NCI-H1930 (cell line): ENCODE measurements at regions not wholly inside any gene's neighbourhood (a gene's known extent, or its start where the extent isn't known, plus 50 kb on each side); places are given as distances from the start of the nearest gene placed in this dataset.
"Not testable (repeated sequence)": the region's sequence is repeated elsewhere in the genome, so short reads cannot be mapped to it uniquely, and the experiment has no call there.

Experiments used
- DNase-seq, 2 experiments: peaks; one replicate each; lab custom pipeline; 2025; lab: John Stamatoyannopoulos, UW

GRCh38 chr20:55685425-55685824, 319.9 kb downstream of the CBLN4 start:
- DNase-seq: no peak

- no peak for DNase-seq
These were observed 320.7 kb downstream of the CBLN4 start for GRCh38 chr20:55684578-55684977.

GRCh38 chr20:55678970-55679667, 326.2 kb downstream of the CBLN4 start:
- DNase-seq: no peak

GRCh38 chr20:55678126-55678525, 327.2 kb downstream of the CBLN4 start:
- DNase-seq: peak in 1 of 2 experiments; percentile 26

GRCh38 chr20:55677011-55677410, 328.3 kb downstream of the CBLN4 start:
- no peak for DNase-seq

- no peak for DNase-seq
These were observed 329.2 kb downstream of the CBLN4 start for GRCh38 chr20:55676097-55676496.

- no peak for DNase-seq
These were observed 336.7 kb downstream of the CBLN4 start for GRCh38 chr20:55668631-55669030.

GRCh38 chr20:55667955-55668354, 337.4 kb downstream of the CBLN4 start:
- DNase-seq: peak in 1 of 2 experiments; percentile 57

GRCh38 chr20:55667024-55667423, 338.3 kb downstream of the CBLN4 start:
- no peak for DNase-seq

GRCh38 chr20:55656231-55656775, 349.0 kb downstream of the CBLN4 start:
- no peak for DNase-seq

- no peak for DNase-seq
These were observed 354.5 kb downstream of the CBLN4 start for GRCh38 chr20:55650657-55651360.

GRCh38 chr20:55649254-55649653, 356.1 kb downstream of the CBLN4 start:
- no peak for DNase-seq

- DNase-seq: no peak
These were observed 358.5 kb downstream of the CBLN4 start for GRCh38 chr20:55646851-55647250.

GRCh38 chr20:55641497-55641896, 363.8 kb downstream of the CBLN4 start:
- DNase-seq: no peak

GRCh38 chr20:55635870-55636269, 369.4 kb downstream of the CBLN4 start:
- no peak for DNase-seq

- no peak for DNase-seq
These were observed 372.7 kb downstream of the CBLN4 start for GRCh38 chr20:55632592-55632991.

- DNase-seq: not testable (repeated sequence)
These were observed 376.2 kb downstream of the CBLN4 start for GRCh38 chr20:55629143-55629542.

GRCh38 chr20:55626716-55627115, 378.6 kb downstream of the CBLN4 start:
- no peak for DNase-seq

GRCh38 chr20:55616367-55616766, 389.0 kb downstream of the CBLN4 start:
- no peak for DNase-seq

GRCh38 chr20:55615818-55616217, 389.5 kb downstream of the CBLN4 start:
- no peak for DNase-seq

GRCh38 chr20:55614220-55614757, 391.0 kb downstream of the CBLN4 start:
- DNase-seq: no peak

GRCh38 chr20:55610756-55611155, 394.6 kb downstream of the CBLN4 start:
- no peak for DNase-seq

- no peak for DNase-seq
These were observed 399.7 kb downstream of the CBLN4 start for GRCh38 chr20:55605594-55605993.
